ENCODE measurements at regions not wholly inside any gene's neighbourhood (a gene's known extent, or its start where the extent isn't known, plus 50 kb on each side); places are given as distances from the start of the nearest gene placed in this dataset.

DNA sequence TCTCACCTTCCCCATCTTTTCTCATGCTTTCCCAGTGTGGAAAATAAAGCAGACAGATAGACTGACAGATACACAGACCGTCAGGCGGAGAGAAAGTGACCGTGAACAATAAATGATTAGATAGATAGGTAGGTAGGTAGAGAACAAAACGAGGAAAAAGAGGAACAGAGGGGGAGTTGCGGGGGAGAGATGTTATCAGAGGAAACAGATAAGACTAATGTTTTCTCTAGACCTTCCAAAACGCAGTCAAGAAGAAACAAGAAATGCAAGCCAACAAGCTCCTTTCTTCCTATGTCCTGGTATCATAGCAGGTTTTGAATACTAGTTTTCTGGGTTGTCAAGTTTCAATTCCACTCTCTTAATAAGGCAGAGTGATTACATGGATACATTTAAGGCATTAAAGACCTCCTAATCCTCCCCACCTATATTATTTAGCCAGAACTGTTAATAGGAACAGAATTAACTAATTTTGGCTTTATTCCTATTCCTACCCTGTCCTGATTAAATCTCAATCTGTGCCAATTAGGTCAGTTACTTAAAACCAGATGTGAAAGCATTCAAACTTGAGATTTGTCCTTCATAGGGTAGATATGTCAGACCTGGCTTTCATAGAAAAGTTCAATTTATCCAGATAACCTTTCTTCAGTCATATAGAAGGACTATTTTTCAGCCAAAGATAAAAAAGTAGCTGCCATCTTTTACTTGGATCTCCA lies 89.0 kb upstream of the PTPRR start:
- Histone ChIP-seq H3K27ac (no peak overlapping the region), H3K9me3 (no peaks in the 10 kb centered on the region), H3K27me3 (no peaks in the 10 kb centered on the region), H3K4me1 (no peaks in the 10 kb centered on the region), H3K36me3 (no peaks in the 10 kb centered on the region), H3K4me3 (no peak overlapping the region)
- intact Hi-C loops (cut with DNase I; ENCODE audit: low total_unique reads): no loop called here
- DNase-seq: no peak
- in situ Hi-C loops (cut with MboI; ENCODE audit: low pct_ligation_motif_present in 1 of 4, low pct_unique_long_range_greater_than_20kb in 1 of 4, low sequenced_read_pairs in 3 of 4): loop anchor here in 3 of 4 donors (10.0 to 25.0 kb wide), 2 partner anchors 272 to 275 kb away; no protein-coding TSS in a partner anchor
- TF ChIP-seq POLR2AphosphoS5 (IDR thresholded peaks at IDR 0.05) (no peak), POLR2A (IDR thresholded peaks at IDR 0.05) (no peak)
- 54 to 61% methylated on average over 6 of the region's 6 CpGs for WGBS, 2 donors (ENCODE audit: low coverage in 1 of 2)

- Histone ChIP-seq H3K27ac (no peak overlapping the region), H3K4me1 (no peaks in the 10 kb centered on the region), H3K36me3 (no peaks in the 10 kb centered on the region), H3K4me3 (no peak overlapping the region), H3K9me3 (no peaks in the 10 kb centered on the region), H3K27me3 (no peaks in the 10 kb centered on the region)
- WGBS, 2 donors (ENCODE audit: low coverage in 1 of 2): 82 to 83% methylated on average over 2 of the region's 2 CpGs
- in situ Hi-C loops (cut with MboI; ENCODE audit: low pct_ligation_motif_present in 1 of 4, low pct_unique_long_range_greater_than_20kb in 1 of 4, low sequenced_read_pairs in 3 of 4): loop anchor here in 2 of 4 donors (25.0 kb wide), 1 partner anchor 271 kb away; no protein-coding TSS in a partner anchor
- TF ChIP-seq EP300 (IDR thresholded peaks at IDR 0.05; ENCODE audit: low read depth) (no peak), POLR2AphosphoS5 (IDR thresholded peaks at IDR 0.05) (no peak), POLR2A (IDR thresholded peaks at IDR 0.05) (no peak), CTCF (IDR thresholded peaks at IDR 0.05) (no peak)
- no peak for DNase-seq
- intact Hi-C loops (cut with DNase I; ENCODE audit: low total_unique reads): no loop called here
Measured at GRCh38 chr12:71008616-71009015, 88.1 kb upstream of the PTPRR start.

GRCh38 chr12:71007781-71008404 lies 87.4 kb upstream of the PTPRR start:
- H3K27me3 ChIP-seq: no peaks in the 10 kb centered on the region
- H3K36me3 ChIP-seq: no peaks in the 10 kb centered on the region
- 34 to 72% methylated on average over 2 of the region's 2 CpGs for WGBS, 2 donors (ENCODE audit: low coverage in 1 of 2)
- no peak for DNase-seq
- TF ChIP-seq POLR2A (IDR thresholded peaks at IDR 0.05) (no peak), EP300 (IDR thresholded peaks at IDR 0.05; ENCODE audit: low read depth) (no peak), CTCF (IDR thresholded peaks at IDR 0.05) (no peak), POLR2AphosphoS5 (IDR thresholded peaks at IDR 0.05) (no peak)
- H3K4me1 ChIP-seq: no peaks in the 10 kb centered on the region
- in situ Hi-C loops (cut with MboI; ENCODE audit: low pct_ligation_motif_present in 1 of 4, low pct_unique_long_range_greater_than_20kb in 1 of 4, low sequenced_read_pairs in 3 of 4): loop anchor here in 2 of 4 donors (25.0 kb wide), 1 partner anchor 271 kb away; no protein-coding TSS in a partner anchor
- intact Hi-C loops (cut with DNase I; ENCODE audit: low total_unique reads): no loop called here
- no peak overlapping the region for H3K4me3 ChIP-seq
- H3K9me3 ChIP-seq: no peaks in the 10 kb centered on the region
- no peak overlapping the region for H3K27ac ChIP-seq

DNA sequence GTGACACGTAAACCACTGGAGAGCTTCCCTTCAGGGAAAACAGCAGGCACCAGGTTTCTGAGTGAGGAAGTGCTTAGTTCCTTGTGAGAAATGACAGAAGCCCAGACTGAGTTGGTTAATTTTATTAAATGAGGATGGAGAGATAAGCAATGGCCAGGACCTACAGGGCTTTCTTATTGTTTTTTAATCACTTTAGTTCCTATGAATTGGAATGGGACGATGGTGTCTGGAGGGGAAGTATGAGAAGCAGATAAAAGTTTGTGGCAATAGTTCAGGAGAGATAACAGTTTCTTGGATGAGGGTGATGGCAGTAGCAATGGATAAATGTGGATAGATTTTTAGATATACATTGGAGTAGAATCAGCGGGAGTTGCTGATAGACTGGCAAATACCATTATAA lies 86.5 kb upstream of the PTPRR start:
- Histone ChIP-seq H3K27me3 (no peaks in the 10 kb centered on the region), H3K4me3 (no peak overlapping the region), H3K27ac (no peak overlapping the region), H3K36me3 (no peaks in the 10 kb centered on the region), H3K4me1 (no peaks in the 10 kb centered on the region), H3K9me3 (no peaks in the 10 kb centered on the region)
- intact Hi-C loops (cut with DNase I; ENCODE audit: low total_unique reads): no loop called here
- in situ Hi-C loops (cut with MboI; ENCODE audit: low pct_ligation_motif_present in 1 of 4, low pct_unique_long_range_greater_than_20kb in 1 of 4, low sequenced_read_pairs in 3 of 4): loop anchor here in 2 of 4 donors (25.0 kb wide), 1 partner anchor 270 kb away; no protein-coding TSS in a partner anchor
- WGBS, 2 donors (ENCODE audit: low coverage in 1 of 2): 79 to 81% methylated on average over 3 of the region's 3 CpGs
- DNase-seq: no peak
- TF ChIP-seq POLR2AphosphoS5 (IDR thresholded peaks at IDR 0.05): no peak

DNA sequence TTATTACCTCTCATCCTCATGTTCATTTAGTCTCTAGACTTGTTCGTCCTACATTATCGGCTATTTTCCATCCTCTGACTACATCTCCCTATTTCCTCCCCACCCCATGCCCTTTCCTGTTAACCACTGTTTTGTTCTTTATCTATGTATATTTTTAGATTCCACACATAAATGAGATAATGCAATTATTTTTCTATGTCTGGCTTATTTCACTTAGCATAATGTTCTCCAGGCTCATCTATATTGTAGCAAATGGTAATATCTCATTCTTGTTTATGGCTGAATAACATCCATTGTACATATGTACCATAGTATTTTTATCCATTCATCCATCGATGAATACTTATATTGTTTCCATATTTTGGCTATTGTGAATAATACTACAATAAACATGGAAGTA lies 84.6 kb upstream of the PTPRR start:
- Histone ChIP-seq H3K27me3 (no peaks in the 10 kb centered on the region), H3K9me3 (no peaks in the 10 kb centered on the region), H3K4me1 (no peaks in the 10 kb centered on the region), H3K36me3 (no peaks in the 10 kb centered on the region), H3K27ac (no peak overlapping the region), H3K4me3 (no peak overlapping the region)
- intact Hi-C loops (cut with DNase I; ENCODE audit: low total_unique reads) (no loop called here), in situ Hi-C loops (cut with MboI; ENCODE audit: low pct_ligation_motif_present in 1 of 4, low pct_unique_long_range_greater_than_20kb in 1 of 4, low sequenced_read_pairs in 3 of 4) (loop anchor here in 2 of 4 donors (25.0 kb wide), 1 partner anchor 268 kb away; no protein-coding TSS in a partner anchor)
- 80 to 89% methylated on average over 3 of the region's 3 CpGs for WGBS, 2 donors (ENCODE audit: low coverage in 1 of 2)
- TF ChIP-seq POLR2A (IDR thresholded peaks at IDR 0.05): no peak
- DNase-seq: no peak
